NB4 (cell line): ENCODE measurements at regions not wholly inside any gene's neighbourhood (a gene's known extent, or its start where the extent isn't known, plus 50 kb on each side); places are given as distances from the start of the nearest gene placed in this dataset.

Experiments
- DNase-seq: peaks from one replicate; pipeline ENCODE4 v3.0.0; 2010; ENCODE audit warnings: low read depth
- H3K4me3 ChIP-seq: one replicate; pipeline ENCODE4 v1.5.1; 2011; ENCODE audit warnings: mild to moderate bottlenecking, low read depth, low read length, moderate library complexity
- MYC ChIP-seq: IDR thresholded peaks from 2 replicates; pipeline ENCODE4 v1.6.1; 2011; ENCODE audit warnings: low read depth, low read length
- POLR2A ChIP-seq: IDR thresholded peaks from 2 replicates; pipeline ENCODE4 v1.6.1; 2011; ENCODE audit warnings: mild to moderate bottlenecking; ENCODE audit not compliant: insufficient read length; ENCODE audit errors: extremely low read depth
- TF ChIP-seq, protein P1 (sequence below): IDR thresholded peaks from one replicate; pipeline ENCODE4 v1.5.1; 2012; ENCODE audit warnings: low read depth, low read length
- TF ChIP-seq, protein P2 (sequence below): IDR thresholded peaks from 2 replicates; pipeline ENCODE4 v1.6.1; 2011; ENCODE audit warnings: low read depth, low read length

DNA sequence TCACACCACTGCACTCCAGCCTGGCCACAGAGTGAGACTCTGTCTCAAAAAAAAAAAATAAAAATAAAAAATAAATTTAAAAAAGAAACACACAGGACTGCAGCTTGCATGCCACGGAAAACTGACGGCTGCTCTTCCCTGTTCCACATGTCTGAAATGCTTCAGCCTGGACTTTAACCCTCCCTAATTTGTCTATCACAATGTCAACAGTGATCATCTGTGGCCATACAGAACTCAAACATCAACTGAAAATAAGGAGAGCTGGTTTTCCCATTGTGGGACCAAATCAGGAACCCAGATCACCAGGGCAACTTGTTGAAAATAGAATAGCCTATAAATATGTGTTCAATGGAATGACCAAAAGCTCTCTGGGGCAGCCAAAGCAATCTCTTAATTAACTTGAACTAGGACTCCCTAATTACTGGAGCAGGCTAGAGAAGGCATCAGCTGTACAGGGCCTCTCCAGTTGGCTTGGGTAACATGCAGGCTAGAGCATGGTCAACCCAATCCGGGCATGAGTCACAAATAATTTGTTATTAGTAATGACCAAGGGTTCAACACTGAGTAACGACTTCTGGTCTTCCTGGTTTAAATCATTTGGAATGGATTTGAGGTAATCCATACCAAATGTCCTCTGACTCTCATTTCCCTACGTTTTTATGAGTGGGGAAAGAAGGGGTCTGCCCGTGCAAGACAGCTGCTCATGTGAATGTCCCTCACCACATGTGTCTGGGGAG lies 62.7 kb upstream of the KAZN start:
- no peak overlapping the region for H3K4me3 ChIP-seq
- DNase-seq, result no peak

DNA sequence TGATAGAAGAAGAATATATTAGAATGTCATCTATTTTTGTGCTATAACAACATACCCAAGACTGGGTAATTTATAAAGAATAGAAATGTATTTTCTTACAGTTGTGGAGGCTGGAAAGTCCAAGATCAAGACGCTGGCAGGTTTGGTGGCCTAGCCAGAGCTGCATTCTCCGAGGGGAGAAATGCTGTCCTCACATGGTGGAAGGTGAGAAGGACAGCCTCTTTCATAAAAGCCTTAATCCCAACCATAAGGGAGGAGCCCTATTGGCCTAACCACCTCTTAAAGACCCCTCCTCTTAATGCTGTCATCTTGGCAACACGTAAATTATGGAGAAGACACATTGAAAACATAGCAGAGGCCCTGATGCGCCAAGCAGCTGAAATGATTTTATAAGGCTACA lies 60.1 kb upstream of the KAZN start:
- TF ChIP-seq POLR2A (no peak), MYC (no peak)
- TF ChIP-seq, protein P1, sequence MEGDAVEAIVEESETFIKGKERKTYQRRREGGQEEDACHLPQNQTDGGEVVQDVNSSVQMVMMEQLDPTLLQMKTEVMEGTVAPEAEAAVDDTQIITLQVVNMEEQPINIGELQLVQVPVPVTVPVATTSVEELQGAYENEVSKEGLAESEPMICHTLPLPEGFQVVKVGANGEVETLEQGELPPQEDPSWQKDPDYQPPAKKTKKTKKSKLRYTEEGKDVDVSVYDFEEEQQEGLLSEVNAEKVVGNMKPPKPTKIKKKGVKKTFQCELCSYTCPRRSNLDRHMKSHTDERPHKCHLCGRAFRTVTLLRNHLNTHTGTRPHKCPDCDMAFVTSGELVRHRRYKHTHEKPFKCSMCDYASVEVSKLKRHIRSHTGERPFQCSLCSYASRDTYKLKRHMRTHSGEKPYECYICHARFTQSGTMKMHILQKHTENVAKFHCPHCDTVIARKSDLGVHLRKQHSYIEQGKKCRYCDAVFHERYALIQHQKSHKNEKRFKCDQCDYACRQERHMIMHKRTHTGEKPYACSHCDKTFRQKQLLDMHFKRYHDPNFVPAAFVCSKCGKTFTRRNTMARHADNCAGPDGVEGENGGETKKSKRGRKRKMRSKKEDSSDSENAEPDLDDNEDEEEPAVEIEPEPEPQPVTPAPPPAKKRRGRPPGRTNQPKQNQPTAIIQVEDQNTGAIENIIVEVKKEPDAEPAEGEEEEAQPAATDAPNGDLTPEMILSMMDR, result peak; percentile 11
- TF ChIP-seq, protein P2, sequence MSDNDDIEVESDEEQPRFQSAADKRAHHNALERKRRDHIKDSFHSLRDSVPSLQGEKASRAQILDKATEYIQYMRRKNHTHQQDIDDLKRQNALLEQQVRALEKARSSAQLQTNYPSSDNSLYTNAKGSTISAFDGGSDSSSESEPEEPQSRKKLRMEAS, result no peak
- H3K4me3 ChIP-seq, result no peak overlapping the region
- DNase-seq, result no peak

More for the DNA sequence above, 62.7 kb upstream of the KAZN start:
- TF ChIP-seq, protein P1, result no peak
- TF ChIP-seq POLR2A (no peak), MYC (no peak)
- TF ChIP-seq, protein P2, result no peak

DNA sequence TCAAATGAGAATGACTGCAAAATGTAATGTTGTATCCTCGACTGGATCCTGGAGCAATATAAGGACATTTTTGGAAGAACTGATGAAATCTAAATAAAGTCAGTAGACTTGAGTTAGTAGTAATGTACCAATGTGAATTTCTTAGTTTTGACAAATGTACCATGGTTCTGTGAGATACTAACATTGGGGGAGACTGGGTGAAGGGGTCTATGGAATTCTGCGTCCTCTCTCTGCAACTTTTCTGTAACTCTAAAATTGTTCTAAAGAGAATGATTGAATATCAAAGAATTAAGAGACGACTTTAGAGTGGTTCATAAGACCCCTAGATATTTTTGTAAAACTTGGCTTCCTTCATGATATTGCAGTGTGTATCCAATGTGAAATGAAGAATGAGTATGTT lies 59.2 kb upstream of the KAZN start:
- no peak for TF ChIP-seq POLR2A
- TF ChIP-seq, protein P2, result no peak
- TF ChIP-seq, protein P1, result no peak
- no peak for TF ChIP-seq MYC
- no peak overlapping the region for H3K4me3 ChIP-seq
- no peak for DNase-seq

DNA sequence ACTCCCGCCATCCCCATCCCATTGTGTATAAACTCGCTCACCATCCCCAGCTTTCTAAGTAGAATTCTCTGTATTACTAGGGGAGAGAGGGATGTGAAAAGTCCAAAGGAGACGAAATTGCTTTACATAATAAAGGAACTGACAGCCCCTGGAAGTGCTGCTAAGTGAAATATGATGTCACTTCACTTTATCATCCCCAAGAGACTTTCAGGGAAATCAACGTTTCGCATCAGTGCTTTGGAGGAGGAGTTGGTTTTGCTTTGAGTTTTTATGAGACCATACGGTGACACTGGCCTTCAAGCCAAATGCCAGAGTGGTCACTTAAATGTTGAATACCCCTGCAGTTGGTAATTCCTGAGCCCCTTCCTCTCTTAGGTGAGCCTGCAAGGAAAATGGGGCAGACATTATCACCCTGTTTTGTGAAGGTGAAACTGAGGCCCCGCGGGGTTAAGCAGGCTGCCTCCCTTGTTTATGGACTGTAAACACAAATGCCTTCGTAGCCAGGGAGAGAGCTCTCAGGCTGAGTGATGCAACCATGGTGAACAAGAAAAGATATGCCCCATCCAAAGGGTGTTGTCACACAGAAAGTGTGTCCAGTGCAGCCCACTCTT lies 58.4 kb upstream of the KAZN start:
- DNase-seq, result peak; percentile 29
- H3K4me3 ChIP-seq, result no peak overlapping the region
- TF ChIP-seq, protein P1, result no peak
- TF ChIP-seq, protein P2, result no peak
- no peak for TF ChIP-seq POLR2A
- TF ChIP-seq MYC, result no peak

DNA sequence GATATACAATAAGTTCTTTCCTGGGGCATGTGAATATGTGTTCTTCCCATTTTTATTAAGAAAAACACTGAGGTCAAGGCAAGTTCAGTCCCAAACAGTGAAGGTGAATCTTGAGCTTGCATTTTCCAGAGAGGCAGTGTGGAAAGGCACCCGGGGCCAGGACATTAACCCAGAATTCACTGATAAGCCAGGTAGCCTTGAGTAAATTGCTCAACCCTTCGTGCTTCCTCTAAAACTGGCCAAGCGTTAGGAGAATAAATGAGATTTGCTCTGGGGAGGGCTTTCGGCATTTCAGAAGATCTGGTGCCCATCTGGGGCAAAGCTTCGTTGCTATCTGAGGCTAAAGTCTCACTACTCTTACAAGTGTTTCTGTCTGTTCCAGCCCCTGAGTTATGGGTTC lies 57.1 kb upstream of the KAZN start:
- no peak for DNase-seq
- TF ChIP-seq, protein P1, result no peak
- TF ChIP-seq MYC (no peak), POLR2A (no peak)
- TF ChIP-seq, protein P2, result no peak
- no peak overlapping the region for H3K4me3 ChIP-seq
